ENCODE measurements at regions not wholly inside any gene's neighbourhood (a gene's known extent, or its start where the extent isn't known, plus 50 kb on each side); places are given as distances from the start of the nearest gene placed in this dataset.

- TF ChIP-seq ZNF691 (CRISPR knock-in tag; IDR thresholded peaks at IDR 0.05; ENCODE audit: borderline replicate concordance, low read depth), result peak; percentile 64; the same call in 1 of the 2 replicates
- peak; percentile 14; the same call in 1 of the 2 replicates for TF ChIP-seq PAXIP1 (CRISPR knock-in tag; conservative IDR thresholded peaks at IDR 0.05)
- no peak for TF ChIP-seq ZNF709 (CRISPR knock-in tag; IDR thresholded peaks at IDR 0.05)
- no peak for TF ChIP-seq ZNF256 (CRISPR knock-in tag; conservative IDR thresholded peaks at IDR 0.05)
- no peak for TF ChIP-seq ZBTB33 (CRISPR knock-in tag; IDR thresholded peaks at IDR 0.05)
- TF ChIP-seq DMAP1 (CRISPR knock-in tag; IDR thresholded peaks at IDR 0.05), result no peak
- TF ChIP-seq TOE1 (CRISPR knock-in tag; IDR thresholded peaks at IDR 0.05), result no peak
- TF ChIP-seq ESRRA (CRISPR knock-in tag; IDR thresholded peaks at IDR 0.05; ENCODE audit: low read depth), result no peak
- TF ChIP-seq ZMYM3 (CRISPR knock-in tag; IDR thresholded peaks at IDR 0.05), result peak; percentile 45
- no peak for TF ChIP-seq RBAK (CRISPR knock-in tag; IDR thresholded peaks at IDR 0.05)
- 0 out of 2 replicates have a peak, but pooled peaks have one; percentile 14 for TF ChIP-seq MED1 (CRISPR knock-in tag; IDR thresholded peaks at IDR 0.05)
- 0 out of 2 replicates have a peak, but pooled peaks have one; percentile 36 for TF ChIP-seq POGK (CRISPR knock-in tag; conservative IDR thresholded peaks at IDR 0.05)
- TF ChIP-seq YEATS2 (CRISPR knock-in tag; IDR thresholded peaks at IDR 0.05; ENCODE audit: borderline replicate concordance), result no peak
- TF ChIP-seq ZNF343 (CRISPR knock-in tag; IDR thresholded peaks at IDR 0.05), result no peak
- TF ChIP-seq NFE2 (CRISPR knock-in tag; IDR thresholded peaks at IDR 0.05), result no peak
- no peak for TF ChIP-seq ZNF367 (CRISPR knock-in tag; IDR thresholded peaks at IDR 0.05; ENCODE audit: borderline replicate concordance)
- no peak for TF ChIP-seq ZFP36L2 (CRISPR knock-in tag; IDR thresholded peaks at IDR 0.05)
- no peak for TF ChIP-seq ZNF432 (CRISPR knock-in tag; IDR thresholded peaks at IDR 0.05; ENCODE audit: borderline replicate concordance)
- peak; percentile 16 for TF ChIP-seq HNRNPLL (IDR thresholded peaks at IDR 0.05; ENCODE audit: low read depth, low read length, poor library complexity, severe bottlenecking)
- peak; percentile 61; the same call in 1 of the 2 replicates for TF ChIP-seq KDM2A (CRISPR knock-in tag; IDR thresholded peaks at IDR 0.05; ENCODE audit: borderline replicate concordance, low read depth)
- no peak for TF ChIP-seq ZNF720 (CRISPR knock-in tag; IDR thresholded peaks at IDR 0.05)
- no peak for TF ChIP-seq ATF1 (CRISPR knock-in tag; IDR thresholded peaks at IDR 0.05)
Measured at GRCh38 chr15:101540480-101541239, 51.2 kb upstream of the PCSK6 start (continued).
